GM18508 (cell line): ENCODE measurements at regions not wholly inside any gene's neighbourhood (a gene's known extent, or its start where the extent isn't known, plus 50 kb on each side); places are given as distances from the start of the nearest gene placed in this dataset.

Experiments used
- ATAC-seq: cut with Tn5 transposase; IDR thresholded peaks from one replicate; pipeline ENCODE4 v1.9.1; 2021; ENCODE audit warnings: moderate number of reproducible peaks; ENCODE audit not compliant: insufficient read depth, unreplicated experiment

DNA sequence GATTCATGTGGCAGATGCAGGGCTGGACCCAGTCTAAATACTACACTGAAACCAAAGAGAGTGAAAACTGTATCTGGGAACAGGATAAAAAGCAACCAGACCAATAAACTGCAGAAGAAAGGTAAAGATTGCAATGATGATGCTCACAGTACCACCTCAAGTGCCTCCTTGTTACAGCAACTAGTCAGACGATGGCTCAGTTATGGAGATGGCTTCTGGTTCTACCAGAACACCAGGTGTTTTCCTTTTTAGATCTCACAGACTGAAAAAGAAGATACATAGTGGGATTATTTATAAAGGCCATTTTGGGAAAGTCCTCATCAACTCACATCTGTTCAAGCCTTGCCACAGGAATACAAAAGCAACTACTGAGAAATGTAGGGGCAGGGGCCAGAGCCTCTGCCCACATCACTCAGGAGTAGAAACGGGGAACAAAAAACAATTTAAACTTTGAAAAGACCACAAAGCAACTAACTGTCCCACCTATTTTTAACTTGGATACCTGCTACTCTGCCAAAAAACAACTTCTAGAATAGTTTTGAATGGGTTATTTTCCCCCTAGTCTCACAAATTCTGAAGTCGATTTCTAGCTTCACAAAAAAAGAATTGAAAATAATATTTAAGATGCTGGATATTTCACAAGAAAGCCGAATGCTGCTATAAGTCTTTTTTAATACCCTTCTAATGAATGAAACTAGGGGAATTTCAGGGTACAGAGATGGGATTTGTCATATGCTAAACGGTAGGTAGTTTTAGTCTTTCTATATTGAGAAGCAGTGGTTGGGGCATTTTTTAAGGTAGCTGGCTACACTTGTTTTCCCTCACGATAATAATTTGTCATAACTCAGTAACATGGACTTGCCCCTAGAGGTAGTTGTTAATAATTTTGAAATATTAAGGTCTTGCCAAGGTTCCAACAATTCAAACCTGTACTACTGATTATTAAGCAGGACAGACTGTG lies 197.2 kb upstream of the TMPO start:
- ATAC-seq = no peak

DNA sequence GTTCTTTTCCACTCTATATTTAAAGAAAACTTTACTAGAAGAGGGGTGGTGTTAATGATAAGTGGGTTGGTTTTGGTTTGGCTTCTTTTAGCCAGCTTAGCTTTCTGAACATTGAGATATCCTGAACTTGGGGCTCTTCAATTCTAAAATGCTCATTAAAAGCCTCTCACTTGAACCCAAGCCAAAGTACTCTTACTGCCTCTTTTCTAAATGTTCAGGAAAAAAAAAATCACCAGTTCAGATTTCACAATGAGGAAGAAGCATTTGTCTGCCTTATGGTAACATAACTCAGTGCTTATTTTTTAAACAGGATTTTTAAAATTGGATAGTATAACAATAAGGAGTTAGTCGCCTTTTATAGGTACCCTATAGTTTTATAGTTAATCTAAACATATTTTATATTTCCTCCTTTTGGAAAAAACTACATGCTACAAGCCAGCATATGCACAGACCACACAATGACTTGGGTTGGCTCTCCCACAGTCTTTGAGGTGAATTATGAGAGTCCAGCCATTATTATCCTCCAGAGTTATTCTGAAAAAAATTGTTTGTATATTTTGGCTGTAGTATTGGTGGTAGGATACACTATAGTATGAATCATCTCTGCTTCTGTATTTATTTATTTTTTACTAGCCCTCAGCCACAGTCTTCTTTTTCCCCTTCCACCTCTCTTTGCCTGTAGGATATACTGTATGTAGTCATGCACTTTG lies 195.5 kb upstream of the TMPO start:
- ATAC-seq = no peak

DNA sequence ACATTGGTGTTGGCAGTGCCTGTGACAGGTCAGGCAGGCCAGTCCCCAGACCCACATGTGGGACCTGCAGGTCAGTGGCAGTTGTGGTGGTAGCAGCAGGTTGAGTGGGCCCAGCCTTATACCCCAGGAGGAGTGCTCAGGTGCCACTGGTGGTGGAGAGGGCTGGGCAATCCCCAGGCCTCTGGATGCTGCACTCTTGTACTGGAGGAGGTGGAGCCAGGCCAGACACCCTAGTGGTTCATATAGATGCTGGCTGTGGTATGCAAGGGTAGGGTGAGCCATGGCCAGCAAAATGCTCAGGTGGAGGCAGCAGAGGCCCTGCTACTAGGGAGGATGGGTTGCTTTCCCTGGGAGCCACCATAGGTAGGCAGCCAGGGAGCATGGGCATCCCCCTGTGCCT lies 190.4 kb upstream of the TMPO start:
- ATAC-seq = no peak

DNA sequence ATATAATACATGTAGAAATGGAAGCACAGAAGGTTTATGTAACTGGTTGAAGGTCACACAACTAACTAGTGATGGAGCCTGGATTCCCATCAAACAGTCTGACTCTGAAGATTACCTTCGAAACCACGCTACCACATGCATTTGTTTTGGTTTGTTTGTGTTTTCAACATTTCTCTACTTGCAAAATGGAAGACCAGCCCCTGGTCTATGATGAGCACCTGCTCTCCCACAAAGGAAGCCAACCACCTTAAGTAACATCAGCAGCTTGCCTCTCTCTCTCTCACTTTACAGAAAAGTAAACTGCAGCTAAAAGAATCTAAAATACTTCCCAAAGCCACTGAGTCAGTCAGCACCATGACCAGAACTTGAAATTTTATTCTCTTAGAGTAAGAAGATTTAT lies 186.9 kb upstream of the TMPO start:
- ATAC-seq = no peak

DNA sequence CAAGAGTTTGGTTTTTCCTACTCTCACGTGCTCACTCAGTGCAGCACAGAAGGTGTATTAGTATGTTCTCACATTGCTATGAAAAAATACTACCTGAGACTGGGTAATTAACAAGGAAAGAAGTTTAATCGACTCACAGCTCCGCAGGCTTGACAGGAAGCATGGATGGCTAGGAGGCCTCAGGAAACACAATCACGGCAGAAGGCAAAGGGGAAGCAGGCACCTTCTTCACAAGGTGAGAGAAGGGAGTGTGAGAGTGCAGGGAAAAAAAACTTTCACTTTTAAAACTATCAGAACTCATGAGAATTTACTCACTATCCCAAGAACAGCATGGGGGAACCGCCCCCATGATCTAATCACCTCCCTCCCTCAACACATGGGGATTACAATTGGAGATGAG lies 185.8 kb upstream of the TMPO start:
- no peak for ATAC-seq

DNA sequence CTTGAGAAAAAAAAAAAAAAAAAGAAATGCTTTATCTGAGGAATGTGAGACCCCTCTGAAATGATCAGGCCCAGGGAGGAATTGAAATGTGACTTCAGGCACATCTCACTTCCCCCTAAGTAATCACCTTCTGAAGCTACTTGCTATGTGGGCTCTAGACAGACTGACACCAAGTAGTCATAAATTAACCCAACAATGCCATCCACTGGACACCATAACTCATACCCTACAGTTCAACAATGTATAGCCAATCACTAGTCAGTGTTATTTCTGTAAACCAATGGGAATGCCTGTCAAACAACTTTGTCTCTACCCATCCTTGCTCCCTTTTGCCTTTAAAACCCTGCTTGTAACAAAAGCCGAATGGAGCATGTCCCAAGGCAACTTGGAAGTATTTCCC lies 182.7 kb upstream of the TMPO start:
- ATAC-seq = no peak

DNA sequence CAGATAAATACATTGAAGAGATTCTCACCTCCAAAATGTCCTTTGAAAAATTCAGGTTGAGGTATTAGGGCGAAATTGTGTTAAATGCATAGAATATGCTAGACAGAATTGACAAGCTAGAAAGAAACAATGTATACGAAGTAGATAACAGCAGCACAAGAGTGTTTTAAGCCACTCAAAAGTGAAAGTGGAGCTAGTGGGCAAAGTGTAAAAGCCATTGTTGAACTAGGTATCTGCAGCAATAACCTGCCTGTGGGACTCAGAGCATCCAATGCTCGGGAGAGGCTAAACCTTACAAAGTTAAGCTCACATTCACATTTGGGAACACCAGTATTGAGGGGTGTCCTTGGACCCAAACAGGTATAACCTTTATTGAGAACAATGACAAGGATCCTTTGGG lies 180.6 kb upstream of the TMPO start:
- ATAC-seq = no peak

DNA sequence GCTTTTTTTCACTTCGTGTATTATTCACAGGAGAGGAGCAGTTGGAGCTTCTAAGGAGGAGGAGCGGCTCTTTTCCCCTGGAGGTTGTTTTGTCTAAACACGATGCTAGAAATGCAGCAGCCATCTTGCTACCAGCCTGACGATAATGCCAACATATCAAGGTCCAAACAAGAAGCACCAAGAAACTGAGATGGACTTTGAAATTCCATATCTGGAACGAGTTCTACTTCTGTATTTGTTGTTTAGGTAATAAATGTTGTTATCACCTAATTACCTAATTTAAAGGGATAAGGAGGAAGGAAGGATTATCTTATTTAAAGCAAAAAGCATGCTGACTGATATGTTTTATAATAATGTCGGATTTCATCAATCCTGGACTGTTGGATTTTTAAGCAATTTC lies 174.4 kb upstream of the TMPO start:
- no peak for ATAC-seq

DNA sequence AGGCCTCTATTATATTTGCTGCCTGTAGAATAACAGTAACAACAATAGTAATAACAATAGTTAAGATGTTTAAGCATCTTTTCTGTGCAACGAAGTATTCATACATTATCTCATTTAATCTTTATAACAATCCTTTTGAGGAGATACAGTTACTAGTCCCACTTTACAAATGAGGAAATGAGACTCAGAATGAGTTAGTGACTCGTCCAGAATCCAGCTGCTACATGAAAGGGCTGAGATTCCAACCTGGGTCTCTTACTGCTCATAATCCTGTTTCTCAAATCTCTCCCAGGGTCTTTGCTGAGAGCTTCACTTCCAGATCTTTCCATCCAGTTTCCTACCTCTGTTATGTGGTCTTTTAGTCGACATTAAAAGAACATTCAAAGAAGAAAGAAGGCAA lies 173.7 kb upstream of the TMPO start:
- no peak for ATAC-seq

DNA sequence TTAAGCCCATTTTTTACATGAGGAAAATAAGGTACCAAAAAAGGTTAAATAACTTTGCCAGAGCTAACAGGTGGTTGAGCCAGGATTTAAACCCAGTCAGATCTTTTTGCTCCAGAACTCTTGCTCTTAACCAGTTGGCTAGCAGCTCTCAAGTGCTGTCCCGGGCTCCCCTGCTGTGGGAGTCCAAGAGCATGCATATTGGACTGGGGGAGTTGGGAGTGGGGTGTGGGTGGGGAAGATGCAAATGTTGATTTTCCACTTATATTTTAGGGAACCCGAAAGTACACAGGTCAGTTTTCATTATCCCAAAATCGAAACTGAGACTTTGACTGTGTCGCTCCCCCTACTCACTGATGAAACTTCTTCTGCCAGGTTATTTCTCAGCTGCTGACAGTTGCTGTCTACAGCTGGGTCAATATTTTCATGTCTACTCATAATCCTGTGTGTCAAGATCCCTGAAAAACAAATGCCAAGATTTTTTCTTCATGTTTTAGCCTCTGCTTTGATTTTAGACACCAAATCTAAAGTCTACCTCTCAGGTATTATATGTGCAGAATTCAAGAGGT lies 172.3 kb upstream of the TMPO start:
- ATAC-seq = no peak

DNA sequence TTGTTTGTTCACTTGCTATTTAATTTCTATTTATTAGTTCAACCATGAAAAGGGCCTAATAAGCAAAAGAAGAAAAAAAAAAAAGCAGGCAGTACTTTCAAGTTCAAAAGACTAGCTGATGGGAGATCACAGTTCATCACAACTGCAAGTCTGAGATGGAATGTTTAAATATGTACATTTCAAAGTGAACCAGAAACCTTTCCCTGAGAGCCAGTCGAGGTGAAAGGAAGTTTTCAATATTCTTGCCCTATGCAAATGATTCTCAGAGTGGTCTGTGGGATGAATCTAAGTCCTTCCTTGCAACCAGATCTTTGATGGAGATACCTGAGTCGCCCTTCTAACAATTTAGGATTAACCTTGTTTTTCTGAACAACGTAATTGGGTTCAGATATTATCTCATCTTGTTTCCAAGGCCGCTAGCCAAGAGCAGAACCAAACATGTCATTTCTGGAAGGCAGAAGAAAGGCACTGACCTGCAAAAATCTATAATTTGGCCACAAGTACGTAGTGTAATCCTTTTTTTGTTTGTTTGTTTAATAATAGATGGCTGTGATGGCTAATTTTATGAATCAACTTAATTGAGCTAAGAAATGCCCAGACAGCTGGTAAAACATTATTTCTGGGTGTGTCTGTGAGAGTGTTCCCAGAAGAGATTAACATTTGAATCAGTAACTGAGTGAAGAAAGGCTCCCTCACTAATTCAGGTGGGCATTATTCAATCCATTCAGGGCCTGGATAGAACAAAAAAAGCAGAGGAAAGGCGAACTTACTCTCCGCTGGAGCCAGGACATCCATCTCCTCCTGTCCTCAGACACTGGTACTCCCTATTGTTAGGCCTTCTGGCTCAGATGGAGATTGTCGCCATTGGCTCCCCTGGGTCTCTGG lies 171.1 kb upstream of the TMPO start:
- no peak for ATAC-seq

DNA sequence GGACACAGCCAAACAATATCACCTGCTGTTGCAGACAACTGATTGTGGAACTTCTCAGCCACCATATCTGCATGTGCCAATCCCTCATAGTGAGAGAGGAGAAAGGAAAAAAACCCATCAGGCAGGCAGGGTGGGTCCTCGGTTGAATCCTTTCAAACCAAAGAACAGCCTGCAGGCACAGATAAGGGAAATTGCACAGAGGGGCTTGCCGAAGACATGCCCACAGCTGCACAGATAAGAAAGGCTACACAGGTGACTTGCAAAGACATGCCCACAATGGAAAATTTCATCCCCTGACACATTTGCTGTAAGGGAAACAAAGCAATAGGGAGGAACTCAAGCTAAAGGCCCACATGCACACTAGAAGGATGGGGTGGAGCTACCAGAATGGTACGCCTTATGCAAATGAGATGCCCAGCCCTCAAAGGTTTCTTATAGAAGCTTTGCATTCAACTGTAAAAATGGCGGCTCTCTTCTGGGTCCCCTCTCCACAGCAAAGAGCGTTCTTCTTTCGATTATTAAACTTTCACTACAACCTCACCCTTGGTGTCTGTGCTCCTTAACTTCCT lies 170.0 kb upstream of the TMPO start:
- no peak for ATAC-seq

DNA sequence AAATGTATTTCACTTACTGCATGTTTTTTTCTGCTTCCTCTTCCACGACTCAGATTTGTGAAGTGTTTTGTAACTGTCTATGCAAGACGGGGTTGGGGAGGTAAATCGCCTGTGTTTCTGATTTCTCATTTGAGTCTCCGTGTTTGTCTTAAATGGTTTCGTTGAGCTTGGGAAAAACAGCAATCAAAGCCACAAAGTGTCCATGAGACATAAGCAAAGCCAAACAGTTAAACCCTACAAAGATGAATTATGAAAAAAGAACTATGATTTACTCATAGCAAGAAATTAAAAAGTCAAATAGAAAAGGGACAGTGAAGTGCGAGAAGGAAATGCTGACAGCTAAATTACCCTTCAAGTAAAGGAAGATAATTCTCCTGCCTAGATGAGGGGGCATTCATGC lies 164.3 kb upstream of the TMPO start:
- ATAC-seq = no peak

DNA sequence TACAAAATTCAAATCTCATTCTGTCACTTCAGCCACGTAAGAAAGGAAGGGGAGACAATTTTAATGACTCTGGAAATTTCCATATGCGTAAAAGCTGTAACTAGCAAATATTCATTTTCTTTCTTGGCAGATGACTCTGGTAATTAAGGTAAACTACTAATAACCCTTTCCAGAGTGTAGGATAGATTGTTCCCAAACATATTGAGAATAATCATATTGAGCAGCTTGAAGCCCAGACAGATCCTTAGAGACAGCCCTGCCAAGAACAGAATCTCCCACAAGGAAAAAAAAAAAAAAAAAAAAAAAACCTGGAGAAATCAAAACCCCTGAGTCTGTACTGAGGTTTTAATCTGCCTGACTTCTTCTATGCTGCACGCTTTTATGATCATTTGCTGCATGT lies 163.6 kb upstream of the TMPO start:
- no peak for ATAC-seq

DNA sequence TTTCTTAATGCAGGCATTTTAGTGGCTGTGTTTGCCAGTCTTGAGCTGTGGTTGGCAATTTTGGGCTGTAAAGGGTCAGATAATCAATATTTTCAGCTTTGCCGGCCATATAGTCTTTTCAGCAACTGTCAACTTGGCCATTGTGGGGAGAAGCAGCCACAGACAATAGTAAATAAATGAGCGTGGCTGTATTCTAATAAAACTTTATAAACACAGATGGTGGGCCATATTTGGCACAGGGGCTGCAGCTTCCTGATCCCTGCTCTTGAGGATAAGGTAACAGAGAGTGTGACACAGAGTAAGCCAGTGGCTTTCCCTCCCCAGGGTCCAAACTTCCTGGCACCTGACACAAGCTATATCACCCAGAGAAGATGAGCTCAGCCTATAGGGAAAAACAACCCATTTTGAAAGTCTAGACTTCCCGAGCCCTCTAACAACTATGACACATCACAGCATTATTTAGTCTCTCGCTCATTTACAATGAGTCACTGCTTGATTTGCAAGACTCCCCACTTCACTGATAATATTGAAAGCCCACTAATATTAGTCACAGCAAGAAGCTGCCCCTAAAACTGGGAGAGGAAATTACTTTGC lies 163.1 kb upstream of the TMPO start:
- ATAC-seq = peak; percentile 62

DNA sequence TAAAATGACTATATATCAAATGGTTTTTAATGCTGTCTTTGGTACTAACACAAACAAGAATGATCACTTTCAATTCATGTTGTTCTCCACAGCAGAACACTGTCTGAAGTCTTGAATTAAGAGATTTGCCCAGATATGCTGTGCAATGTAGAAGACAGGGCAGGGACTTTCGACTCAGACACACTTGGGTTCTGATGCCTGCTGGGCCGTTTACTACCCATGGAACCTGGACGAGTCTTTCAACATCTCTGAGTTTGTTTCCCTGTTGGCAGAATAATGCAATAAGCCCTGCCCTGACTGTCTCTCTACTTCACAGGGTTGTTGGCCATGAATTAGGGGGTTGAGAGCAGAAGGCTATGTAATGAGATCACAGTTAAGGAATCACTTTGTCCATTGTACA lies 162.6 kb upstream of the TMPO start:
- no peak for ATAC-seq

DNA sequence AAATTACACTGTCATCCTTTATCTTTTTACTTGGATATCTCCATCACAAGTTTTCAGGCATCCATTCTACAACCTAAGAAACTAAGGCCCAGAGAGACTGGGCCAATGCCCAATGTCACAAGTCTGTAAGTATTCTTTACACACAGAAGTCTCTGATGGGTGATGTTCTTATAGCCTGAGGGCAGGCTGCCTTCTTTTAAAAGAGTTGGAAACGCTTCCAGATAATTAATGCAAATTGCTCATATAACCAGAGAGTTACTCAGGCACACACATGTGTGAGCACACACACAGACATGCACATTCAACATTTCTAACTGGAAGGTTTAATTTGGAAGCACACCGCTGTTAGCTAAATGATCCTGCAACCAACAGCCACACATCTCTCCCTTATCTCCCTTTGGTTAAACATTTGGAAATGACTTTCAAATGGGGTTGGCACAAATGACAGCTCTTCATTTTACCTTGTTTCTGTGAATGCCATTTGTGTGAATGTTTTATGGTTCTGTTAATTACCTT lies 160.8 kb upstream of the TMPO start:
- ATAC-seq = no peak

DNA sequence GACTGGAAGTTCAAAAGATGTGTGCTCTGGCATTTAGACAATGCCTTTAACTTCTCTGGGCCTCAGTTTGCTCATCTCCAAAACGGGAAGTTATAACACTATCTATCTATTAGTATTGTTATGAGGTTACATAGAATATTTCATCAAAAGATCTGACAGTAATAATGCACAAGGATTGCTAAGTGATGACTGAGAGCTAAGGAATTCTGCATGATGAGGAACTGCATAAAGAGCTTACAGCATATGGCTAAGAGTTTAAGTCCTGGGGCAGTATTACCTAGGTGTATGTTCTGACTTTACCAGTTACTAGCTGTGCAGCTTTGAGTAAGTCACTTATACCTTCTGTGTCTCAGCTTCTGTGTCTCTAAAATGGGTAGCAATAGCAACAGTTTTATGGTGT lies 160.1 kb upstream of the TMPO start:
- no peak for ATAC-seq

DNA sequence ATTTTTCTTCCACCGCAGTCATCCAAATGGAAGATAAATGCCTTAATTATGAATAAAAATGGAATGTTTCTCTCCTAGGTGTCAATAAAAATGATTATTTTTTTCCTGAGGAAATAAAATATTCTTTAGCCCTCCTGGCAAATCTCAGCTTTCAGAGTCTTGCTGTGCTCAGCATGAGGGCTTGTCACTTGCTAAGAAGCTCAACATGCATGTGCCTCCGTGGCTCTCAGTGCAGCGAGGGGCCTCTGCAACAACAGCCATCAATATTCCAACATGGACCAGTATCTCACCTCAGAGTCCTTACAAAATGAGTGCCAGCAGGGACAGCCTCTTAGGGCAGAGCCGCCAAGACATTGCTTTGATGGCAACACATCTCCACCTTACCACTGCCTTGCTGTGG lies 159.5 kb upstream of the TMPO start:
- ATAC-seq = no peak

DNA sequence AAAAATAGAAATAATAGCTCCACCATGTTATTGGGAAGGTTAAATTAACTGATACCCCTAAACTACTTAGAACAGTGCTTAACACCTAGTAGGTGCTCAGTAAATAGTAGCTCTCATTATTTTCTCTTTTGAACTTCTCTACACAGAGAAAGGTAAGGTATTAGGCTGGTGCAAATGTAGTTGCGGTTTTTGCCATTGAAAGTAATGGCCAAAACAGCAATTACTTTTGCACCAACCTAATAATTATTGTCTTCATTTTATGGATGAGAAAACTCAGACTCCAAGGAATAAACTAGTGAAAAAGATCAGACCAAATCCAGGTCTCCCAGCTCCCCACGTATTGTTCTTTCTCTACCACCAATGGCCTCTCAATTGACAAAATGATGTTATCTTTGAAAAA lies 157.2 kb upstream of the TMPO start:
- no peak for ATAC-seq
